ENCODE measurements at regions not wholly inside any gene's neighbourhood (a gene's known extent, or its start where the extent isn't known, plus 50 kb on each side); places are given as distances from the start of the nearest gene placed in this dataset.

GRCh38 chr2:238731961-238732360 is 115.9 kb upstream of the TWIST2 start:
- TF ChIP-seq EP300 (IDR thresholded peaks at IDR 0.05; ENCODE audit: borderline replicate concordance) (no peak), RAD21 (IDR thresholded peaks at IDR 0.05; ENCODE audit: low read depth) (no peak), FOXM1 (IDR thresholded peaks at IDR 0.05; ENCODE audit: borderline replicate concordance, low read depth) (no peak), ZBTB7A (IDR thresholded peaks at IDR 0.05; ENCODE audit: low read depth) (no peak)
- TF ChIP-seq, protein P1, sequence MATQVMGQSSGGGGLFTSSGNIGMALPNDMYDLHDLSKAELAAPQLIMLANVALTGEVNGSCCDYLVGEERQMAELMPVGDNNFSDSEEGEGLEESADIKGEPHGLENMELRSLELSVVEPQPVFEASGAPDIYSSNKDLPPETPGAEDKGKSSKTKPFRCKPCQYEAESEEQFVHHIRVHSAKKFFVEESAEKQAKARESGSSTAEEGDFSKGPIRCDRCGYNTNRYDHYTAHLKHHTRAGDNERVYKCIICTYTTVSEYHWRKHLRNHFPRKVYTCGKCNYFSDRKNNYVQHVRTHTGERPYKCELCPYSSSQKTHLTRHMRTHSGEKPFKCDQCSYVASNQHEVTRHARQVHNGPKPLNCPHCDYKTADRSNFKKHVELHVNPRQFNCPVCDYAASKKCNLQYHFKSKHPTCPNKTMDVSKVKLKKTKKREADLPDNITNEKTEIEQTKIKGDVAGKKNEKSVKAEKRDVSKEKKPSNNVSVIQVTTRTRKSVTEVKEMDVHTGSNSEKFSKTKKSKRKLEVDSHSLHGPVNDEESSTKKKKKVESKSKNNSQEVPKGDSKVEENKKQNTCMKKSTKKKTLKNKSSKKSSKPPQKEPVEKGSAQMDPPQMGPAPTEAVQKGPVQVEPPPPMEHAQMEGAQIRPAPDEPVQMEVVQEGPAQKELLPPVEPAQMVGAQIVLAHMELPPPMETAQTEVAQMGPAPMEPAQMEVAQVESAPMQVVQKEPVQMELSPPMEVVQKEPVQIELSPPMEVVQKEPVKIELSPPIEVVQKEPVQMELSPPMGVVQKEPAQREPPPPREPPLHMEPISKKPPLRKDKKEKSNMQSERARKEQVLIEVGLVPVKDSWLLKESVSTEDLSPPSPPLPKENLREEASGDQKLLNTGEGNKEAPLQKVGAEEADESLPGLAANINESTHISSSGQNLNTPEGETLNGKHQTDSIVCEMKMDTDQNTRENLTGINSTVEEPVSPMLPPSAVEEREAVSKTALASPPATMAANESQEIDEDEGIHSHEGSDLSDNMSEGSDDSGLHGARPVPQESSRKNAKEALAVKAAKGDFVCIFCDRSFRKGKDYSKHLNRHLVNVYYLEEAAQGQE (IDR thresholded peaks at IDR 0.05; ENCODE audit: low read depth), result no peak

All from Ishikawa (cell line).